ENCODE measurements at regions not wholly inside any gene's neighbourhood (a gene's known extent, or its start where the extent isn't known, plus 50 kb on each side); places are given as distances from the start of the nearest gene placed in this dataset.

- H3K36me3 Mint-ChIP-seq (ENCODE audit: insufficient read depth in 2 of 2), result no peaks in the 10 kb centered on the region
- ATAC-seq (replicated peaks in 1 of 2) (no peak), DNase-seq (no peak)
- no peak overlapping the region for H3K27ac Mint-ChIP-seq
- no peak overlapping the region for H3K4me3 Mint-ChIP-seq
- H3K27me3 Mint-ChIP-seq (ENCODE audit: low read depth), result no peaks in the 10 kb centered on the region
- H3K9me3 Mint-ChIP-seq, result no peaks in the 10 kb centered on the region
- H3K4me1 Mint-ChIP-seq (ENCODE audit: low read depth), result no peaks in the 10 kb centered on the region
These were observed 230.0 kb downstream of the HS3ST1 start for GRCh38 chr4:11198516-11199305.

GRCh38 chr4:11197631-11198341 lies 230.9 kb downstream of the HS3ST1 start:
- no peaks in the 10 kb centered on the region for H3K4me1 Mint-ChIP-seq (ENCODE audit: low read depth)
- peaks cover 2% of the 10 kb centered on the region for H3K27me3 Mint-ChIP-seq (ENCODE audit: low read depth)
- H3K9me3 Mint-ChIP-seq, result no peaks in the 10 kb centered on the region
- DNase-seq (no peak), ATAC-seq (replicated peaks in 1 of 2) (no peak)
- no peaks in the 10 kb centered on the region for H3K36me3 Mint-ChIP-seq (ENCODE audit: insufficient read depth in 2 of 2)
- H3K27ac Mint-ChIP-seq, result no peak overlapping the region
- H3K4me3 Mint-ChIP-seq, result no peak overlapping the region

GRCh38 chr4:11196927-11197522 lies 231.7 kb downstream of the HS3ST1 start:
- ATAC-seq (replicated peaks in 1 of 2), result no peak
- no peaks in the 10 kb centered on the region for H3K36me3 Mint-ChIP-seq (ENCODE audit: insufficient read depth in 2 of 2)
- no peak overlapping the region for H3K27ac Mint-ChIP-seq

GRCh38 chr4:11194431-11194830 lies 234.3 kb downstream of the HS3ST1 start:
- H3K9me3 Mint-ChIP-seq, result no peaks in the 10 kb centered on the region
- peaks cover 13% of the 10 kb centered on the region for H3K27me3 Mint-ChIP-seq (ENCODE audit: low read depth)
- H3K27ac Mint-ChIP-seq, result no peak overlapping the region
- no peak for ATAC-seq (replicated peaks in 1 of 2)
- no peaks in the 10 kb centered on the region for H3K36me3 Mint-ChIP-seq (ENCODE audit: insufficient read depth in 2 of 2)
- H3K4me3 Mint-ChIP-seq, result no peak overlapping the region
- peaks cover 6% of the 10 kb centered on the region for H3K4me1 Mint-ChIP-seq (ENCODE audit: low read depth)
- no peak for DNase-seq

More at GRCh38 chr4:11196927-11197522, 231.7 kb downstream of the HS3ST1 start:
- Mint-ChIP-seq H3K27me3 (ENCODE audit: low read depth) (peaks cover 7% of the 10 kb centered on the region), H3K9me3 (no peaks in the 10 kb centered on the region), H3K4me1 (ENCODE audit: low read depth) (no peaks in the 10 kb centered on the region), H3K4me3 (no peak overlapping the region)
- DNase-seq, result no peak

- H3K9me3 Mint-ChIP-seq, result no peaks in the 10 kb centered on the region
- H3K4me1 Mint-ChIP-seq (ENCODE audit: low read depth), result peaks cover 7% of the 10 kb centered on the region
- DNase-seq (no peak), ATAC-seq (replicated peaks in 1 of 2) (no peak)
- H3K36me3 Mint-ChIP-seq (ENCODE audit: insufficient read depth in 2 of 2), result no peaks in the 10 kb centered on the region
- no peak overlapping the region for H3K4me3 Mint-ChIP-seq
- H3K27ac Mint-ChIP-seq, result no peak overlapping the region
- peaks cover 14% of the 10 kb centered on the region for H3K27me3 Mint-ChIP-seq (ENCODE audit: low read depth)
These were observed 238.9 kb downstream of the HS3ST1 start for GRCh38 chr4:11189756-11190155.

- ATAC-seq (replicated peaks in 1 of 2), result no peak
- H3K4me1 Mint-ChIP-seq (ENCODE audit: low read depth), result no peaks in the 10 kb centered on the region
- H3K27ac Mint-ChIP-seq, result no peak overlapping the region
- H3K9me3 Mint-ChIP-seq, result no peaks in the 10 kb centered on the region
- H3K36me3 Mint-ChIP-seq (ENCODE audit: insufficient read depth in 2 of 2), result no peaks in the 10 kb centered on the region
- H3K27me3 Mint-ChIP-seq (ENCODE audit: low read depth), result no peaks in the 10 kb centered on the region
- H3K4me3 Mint-ChIP-seq, result no peak overlapping the region
- no peak for DNase-seq
These were observed 245.3 kb downstream of the HS3ST1 start for GRCh38 chr4:11183356-11183740.

GRCh38 chr4:11182586-11183355 lies 245.9 kb downstream of the HS3ST1 start:
- Mint-ChIP-seq H3K27me3 (ENCODE audit: low read depth) (no peaks in the 10 kb centered on the region), H3K4me3 (no peak overlapping the region), H3K9me3 (no peaks in the 10 kb centered on the region), H3K4me1 (ENCODE audit: low read depth) (no peaks in the 10 kb centered on the region), H3K36me3 (ENCODE audit: insufficient read depth in 2 of 2) (no peaks in the 10 kb centered on the region), H3K27ac (no peak overlapping the region)
- ATAC-seq (replicated peaks in 1 of 2), result no peak
- no peak for DNase-seq

GRCh38 chr4:11182031-11182430 lies 246.7 kb downstream of the HS3ST1 start:
- Mint-ChIP-seq H3K27me3 (ENCODE audit: low read depth) (no peaks in the 10 kb centered on the region), H3K4me1 (ENCODE audit: low read depth) (no peaks in the 10 kb centered on the region), H3K27ac (no peak overlapping the region), H3K4me3 (no peak overlapping the region), H3K36me3 (ENCODE audit: insufficient read depth in 2 of 2) (no peaks in the 10 kb centered on the region), H3K9me3 (no peaks in the 10 kb centered on the region)
- DNase-seq, result no peak
- no peak for ATAC-seq (replicated peaks in 1 of 2)

- ATAC-seq (replicated peaks in 1 of 2) (no peak), DNase-seq (no peak)
- Mint-ChIP-seq H3K27me3 (ENCODE audit: low read depth) (peaks cover 6% of the 10 kb centered on the region), H3K9me3 (no peaks in the 10 kb centered on the region), H3K4me3 (no peak overlapping the region), H3K4me1 (ENCODE audit: low read depth) (no peaks in the 10 kb centered on the region), H3K27ac (no peak overlapping the region), H3K36me3 (ENCODE audit: insufficient read depth in 2 of 2) (no peaks in the 10 kb centered on the region)
These were observed 248.9 kb downstream of the HS3ST1 start for GRCh38 chr4:11179796-11180195.

GRCh38 chr4:11178433-11178832 lies 250.3 kb downstream of the HS3ST1 start:
- ATAC-seq (replicated peaks in 1 of 2) (no peak), DNase-seq (no peak)
- H3K27me3 Mint-ChIP-seq (ENCODE audit: low read depth), result peaks cover 6% of the 10 kb centered on the region
- no peak overlapping the region for H3K27ac Mint-ChIP-seq
- no peaks in the 10 kb centered on the region for H3K9me3 Mint-ChIP-seq
- no peaks in the 10 kb centered on the region for H3K36me3 Mint-ChIP-seq (ENCODE audit: insufficient read depth in 2 of 2)
- H3K4me3 Mint-ChIP-seq, result no peak overlapping the region
- H3K4me1 Mint-ChIP-seq (ENCODE audit: low read depth), result no peaks in the 10 kb centered on the region

GRCh38 chr4:11175374-11175773 lies 253.3 kb downstream of the HS3ST1 start:
- H3K4me3 Mint-ChIP-seq, result no peak overlapping the region
- H3K27ac Mint-ChIP-seq, result no peak overlapping the region
- peaks cover 6% of the 10 kb centered on the region for H3K27me3 Mint-ChIP-seq (ENCODE audit: low read depth)
- no peak for DNase-seq
- no peaks in the 10 kb centered on the region for H3K4me1 Mint-ChIP-seq (ENCODE audit: low read depth)
- H3K36me3 Mint-ChIP-seq (ENCODE audit: insufficient read depth in 2 of 2), result no peaks in the 10 kb centered on the region
- no peak for ATAC-seq (replicated peaks in 1 of 2)
- H3K9me3 Mint-ChIP-seq, result peaks cover 0 to 2% of the 10 kb centered on the region in 2 donors

- Mint-ChIP-seq H3K36me3 (ENCODE audit: insufficient read depth in 2 of 2) (no peaks in the 10 kb centered on the region), H3K4me1 (ENCODE audit: low read depth) (no peaks in the 10 kb centered on the region), H3K4me3 (no peak overlapping the region), H3K27ac (no peak overlapping the region), H3K9me3 (peaks cover 0 to 5% of the 10 kb centered on the region in 2 donors), H3K27me3 (ENCODE audit: low read depth) (no peaks in the 10 kb centered on the region)
- ATAC-seq (replicated peaks in 1 of 2), result no peak
- no peak for DNase-seq
These were observed 262.1 kb downstream of the HS3ST1 start for GRCh38 chr4:11166606-11167005.

GRCh38 chr4:11166034-11166433 lies 262.7 kb downstream of the HS3ST1 start:
- ATAC-seq (replicated peaks in 1 of 2), result no peak
- DNase-seq, result no peak
- no peak overlapping the region for H3K27ac Mint-ChIP-seq
- H3K4me1 Mint-ChIP-seq (ENCODE audit: low read depth), result no peaks in the 10 kb centered on the region
- peaks cover 0 to 4% of the 10 kb centered on the region in 2 donors for H3K9me3 Mint-ChIP-seq
- H3K27me3 Mint-ChIP-seq (ENCODE audit: low read depth), result no peaks in the 10 kb centered on the region
- H3K4me3 Mint-ChIP-seq, result no peak overlapping the region
- H3K36me3 Mint-ChIP-seq (ENCODE audit: insufficient read depth in 2 of 2), result no peaks in the 10 kb centered on the region
